ENCODE measurements at regions not wholly inside any gene's neighbourhood (a gene's known extent, or its start where the extent isn't known, plus 50 kb on each side); places are given as distances from the start of the nearest gene placed in this dataset.

DNA sequence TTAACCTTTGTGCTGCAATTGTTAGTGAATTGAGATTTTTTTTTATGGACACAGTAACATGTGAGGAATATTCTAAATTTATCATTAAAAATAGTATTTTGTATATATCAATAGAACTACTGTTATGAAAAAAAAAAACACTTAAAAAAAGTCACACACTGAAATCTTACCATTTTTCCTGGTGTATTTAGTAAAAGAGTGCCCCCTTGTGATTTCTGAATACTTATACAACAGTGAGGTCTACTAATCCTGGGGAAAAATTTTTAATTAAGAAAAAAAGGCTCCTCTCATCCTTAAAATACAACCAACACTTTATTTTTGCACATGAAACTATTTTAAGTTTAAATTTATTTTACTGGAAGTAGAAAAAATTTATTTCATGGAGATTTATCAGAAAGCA lies 56.4 kb upstream of the SPOCK3 start:
- no peak for DNase-seq (ENCODE audit: low spot score)

GRCh38 chr4:167308876-167309275 lies 74.6 kb upstream of the SPOCK3 start:
- DNase-seq (ENCODE audit: low spot score): no peak

GRCh38 chr4:167321299-167321698 lies 87.0 kb upstream of the SPOCK3 start:
- DNase-seq (ENCODE audit: low spot score): no peak

GRCh38 chr4:167339781-167340180 lies 105.5 kb upstream of the SPOCK3 start:
- DNase-seq (ENCODE audit: low spot score): no peak

- no peak for DNase-seq (ENCODE audit: low spot score)
Measured at GRCh38 chr4:167359711-167360110, 125.4 kb upstream of the SPOCK3 start.

- DNase-seq (ENCODE audit: low spot score): no peak
Measured at GRCh38 chr4:167379076-167379835, 145.0 kb upstream of the SPOCK3 start.

GRCh38 chr4:167380964-167381363 lies 146.7 kb upstream of the SPOCK3 start:
- DNase-seq (ENCODE audit: low spot score): no peak

GRCh38 chr4:167383291-167383690 lies 149.0 kb upstream of the SPOCK3 start:
- no peak for DNase-seq (ENCODE audit: low spot score)

DNA sequence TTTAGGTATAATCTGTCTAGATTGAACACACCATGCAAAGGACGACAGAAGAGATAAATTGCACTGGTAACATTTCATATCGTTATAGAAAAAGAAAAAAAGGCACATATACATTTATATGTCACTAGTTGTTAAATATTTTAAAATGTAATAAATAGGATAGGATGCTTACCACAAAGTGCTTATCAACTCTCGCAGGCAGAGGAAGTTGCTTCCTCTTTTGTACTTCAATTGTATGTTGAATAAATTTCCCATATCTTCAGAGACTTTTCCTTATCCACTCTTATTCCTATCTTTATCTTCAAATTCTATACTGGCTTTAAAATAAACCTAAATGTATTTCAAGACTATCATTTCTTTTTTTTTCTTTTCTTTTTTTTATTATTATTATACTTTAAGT lies 163.3 kb upstream of the SPOCK3 start:
- DNase-seq (ENCODE audit: low spot score): no peak

DNA sequence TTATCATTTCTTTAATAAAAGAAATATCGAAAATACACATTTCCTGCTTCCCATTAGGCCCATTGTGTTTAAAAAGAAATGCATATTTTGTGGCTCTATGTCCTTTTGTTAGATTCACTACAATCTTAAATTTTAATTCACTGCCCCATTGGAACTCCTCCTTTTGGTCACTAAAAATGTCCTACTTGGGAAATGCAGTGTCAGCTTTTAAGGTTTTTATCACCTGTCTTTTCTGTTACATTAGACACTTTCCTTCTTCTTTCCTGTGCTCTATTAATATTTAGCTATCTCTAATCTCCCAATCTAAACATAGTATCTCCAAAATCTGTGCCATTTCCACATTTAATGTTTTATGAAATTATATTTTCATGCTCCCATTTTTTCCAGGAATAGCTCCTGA lies 164.9 kb upstream of the SPOCK3 start:
- DNase-seq (ENCODE audit: low spot score): no peak

DNA sequence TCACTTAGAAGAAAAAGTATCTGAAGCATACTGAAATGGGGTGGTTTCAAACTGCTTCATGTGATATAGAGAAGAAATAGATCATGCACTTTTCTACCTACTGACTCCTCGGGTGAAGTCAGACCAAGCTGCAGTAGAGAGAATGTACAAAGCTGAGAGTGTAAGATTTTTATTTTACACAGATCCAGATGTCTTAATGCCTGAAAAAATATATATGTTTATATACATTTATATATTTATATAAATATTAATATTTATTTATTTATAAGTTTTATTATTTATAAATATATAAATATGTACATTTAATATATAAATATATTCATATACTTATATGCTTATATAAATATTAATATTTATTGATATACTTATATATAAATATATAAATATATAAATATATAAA lies 171.9 kb upstream of the SPOCK3 start:
- no peak for DNase-seq (ENCODE audit: low spot score)

DNA sequence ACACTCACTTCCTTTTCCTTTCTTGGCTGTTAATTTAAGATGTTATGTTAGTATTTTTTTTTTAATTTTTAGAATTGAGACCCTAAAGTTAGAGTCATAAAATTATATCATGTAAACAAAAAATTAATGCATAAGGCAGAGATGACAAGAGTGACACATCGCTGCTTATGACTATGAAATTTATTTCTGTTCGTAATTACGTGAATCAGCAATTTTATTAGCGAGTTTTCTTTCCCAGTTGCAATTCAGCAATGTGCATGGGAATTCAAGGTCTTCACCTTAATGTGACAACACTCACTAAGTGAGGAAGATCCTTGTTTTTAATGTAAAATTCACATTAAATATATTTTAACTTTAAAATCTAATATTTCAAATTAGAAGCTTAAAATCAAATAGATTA lies 181.2 kb upstream of the SPOCK3 start:
- no peak for DNase-seq (ENCODE audit: low spot score)

- DNase-seq (ENCODE audit: low spot score): no peak
Measured at GRCh38 chr4:167419468-167420140, 185.3 kb upstream of the SPOCK3 start.

GRCh38 chr4:167421201-167421600 lies 186.9 kb upstream of the SPOCK3 start:
- DNase-seq (ENCODE audit: low spot score): no peak

DNA sequence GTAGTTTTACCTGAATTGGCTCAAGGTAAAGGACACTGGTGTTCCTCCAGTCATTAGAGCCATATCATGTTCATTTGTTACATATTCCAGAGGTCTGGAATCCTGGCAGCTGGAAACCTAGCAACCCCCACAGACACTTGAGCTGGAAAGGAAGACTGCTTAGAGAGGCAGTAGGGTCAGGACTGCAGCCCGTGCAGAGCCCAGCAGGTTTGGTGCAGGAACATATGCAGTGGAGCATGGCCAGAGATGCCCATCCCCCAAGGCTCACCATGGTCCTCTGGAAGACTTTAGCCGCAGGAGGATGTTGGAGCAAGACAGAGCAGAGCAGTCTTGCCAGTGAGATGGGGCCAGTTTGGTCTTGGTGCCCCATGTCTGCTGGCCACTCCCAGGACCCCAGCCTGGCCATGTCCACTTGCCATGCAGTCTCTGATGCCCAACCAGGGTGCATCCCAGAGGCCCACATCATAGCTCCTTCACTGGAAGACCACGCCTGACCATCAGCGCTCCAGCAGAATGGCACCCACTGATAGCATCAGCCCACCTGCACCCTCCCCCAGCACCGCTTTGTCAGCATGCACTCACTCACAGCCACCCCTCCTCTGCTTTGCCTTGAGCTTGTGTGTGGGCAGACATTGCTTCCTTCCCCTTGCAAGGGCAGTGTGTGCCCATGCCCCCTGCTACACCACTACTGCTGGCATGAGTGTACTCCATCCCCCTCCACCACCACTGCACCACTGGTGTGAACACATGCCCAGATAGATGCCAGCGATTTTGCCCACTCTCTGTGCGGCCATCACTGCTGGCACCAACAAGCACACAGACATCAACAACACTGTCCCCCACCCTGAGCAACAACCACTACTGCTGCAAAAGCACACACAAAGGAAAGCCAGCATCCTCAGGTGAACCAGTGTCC lies 190.3 kb upstream of the SPOCK3 start:
- DNase-seq (ENCODE audit: low spot score): no peak

DNA sequence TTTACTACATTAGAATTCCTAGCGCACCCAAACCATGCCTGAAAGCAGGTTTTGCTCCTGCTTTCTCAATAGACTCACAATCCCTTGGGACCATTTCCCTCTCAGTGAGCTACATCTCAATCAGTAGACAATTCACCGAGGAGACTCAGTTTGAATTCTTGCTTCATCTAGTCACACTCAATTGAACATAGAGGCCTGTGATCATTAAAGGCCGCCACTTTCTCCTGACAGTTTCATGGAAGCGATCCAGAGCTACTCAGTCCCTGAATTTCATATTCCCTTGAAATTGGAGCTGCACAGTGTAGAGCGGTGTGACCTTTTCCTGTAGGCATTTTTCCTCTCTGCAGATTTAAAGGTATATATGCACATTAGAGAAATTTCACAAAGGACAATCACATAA lies 193.9 kb upstream of the SPOCK3 start:
- no peak for DNase-seq (ENCODE audit: low spot score)

- DNase-seq (ENCODE audit: low spot score): no peak
Measured at GRCh38 chr4:167431371-167431770, 197.1 kb upstream of the SPOCK3 start.

GRCh38 chr4:167435786-167436185 lies 201.5 kb upstream of the SPOCK3 start:
- no peak for DNase-seq (ENCODE audit: low spot score)

- DNase-seq (ENCODE audit: low spot score): no peak
Measured at GRCh38 chr4:167443841-167444240, 209.5 kb upstream of the SPOCK3 start.

GRCh38 chr4:167452922-167453430 lies 218.7 kb upstream of the SPOCK3 start:
- DNase-seq (ENCODE audit: low spot score): no peak

DNA sequence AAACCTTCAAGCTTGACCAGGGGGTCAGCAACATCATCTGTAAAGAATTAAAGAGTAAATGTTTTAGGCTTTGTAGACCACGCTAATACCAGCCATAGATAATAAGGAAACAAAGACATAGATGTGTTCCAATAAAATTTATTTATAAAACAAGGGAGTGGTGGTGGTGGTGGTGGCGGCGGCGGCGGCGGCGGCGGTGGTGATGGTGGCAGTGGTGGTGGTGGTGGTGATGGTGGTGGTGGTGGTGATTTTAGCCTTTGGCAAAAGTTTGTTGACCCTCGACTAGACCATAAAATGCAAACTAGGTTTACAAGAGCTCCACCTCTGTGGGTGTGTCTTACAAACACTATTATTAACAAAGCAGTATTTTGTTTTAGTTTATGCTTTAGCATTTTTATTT lies 222.3 kb upstream of the SPOCK3 start:
- no peak for DNase-seq (ENCODE audit: low spot score)

DNA sequence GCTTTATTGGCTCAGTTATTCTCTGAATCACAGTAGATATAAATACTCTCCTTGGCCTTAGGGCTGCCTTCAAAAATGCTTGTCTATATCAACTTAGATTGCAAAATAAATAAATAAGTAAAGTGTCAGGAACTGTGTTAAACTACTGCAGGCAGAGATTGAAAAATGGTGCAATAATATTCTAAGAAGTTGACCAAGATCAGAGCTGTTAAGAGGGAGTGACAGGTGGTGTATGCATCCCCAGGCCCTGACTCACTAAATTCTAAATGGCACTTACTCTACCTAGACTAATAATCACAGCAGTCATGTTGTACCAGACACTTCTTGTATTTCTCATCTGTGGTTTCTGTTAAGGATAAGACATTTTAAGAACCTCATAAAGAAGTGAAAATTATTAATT lies 235.1 kb upstream of the SPOCK3 start:
- no peak for DNase-seq (ENCODE audit: low spot score)

- no peak for DNase-seq (ENCODE audit: low spot score)
Measured at GRCh38 chr4:167475951-167476350, 241.7 kb upstream of the SPOCK3 start.

All from hematopoietic multipotent progenitor cell treated with erythropoietin and hydrocortisone succinate and interleukin-3 and kit ligand, for 15 days (in vitro differentiated cells).